ENCODE measurements at regions not wholly inside any gene's neighbourhood (a gene's known extent, or its start where the extent isn't known, plus 50 kb on each side); places are given as distances from the start of the nearest gene placed in this dataset.

DNA sequence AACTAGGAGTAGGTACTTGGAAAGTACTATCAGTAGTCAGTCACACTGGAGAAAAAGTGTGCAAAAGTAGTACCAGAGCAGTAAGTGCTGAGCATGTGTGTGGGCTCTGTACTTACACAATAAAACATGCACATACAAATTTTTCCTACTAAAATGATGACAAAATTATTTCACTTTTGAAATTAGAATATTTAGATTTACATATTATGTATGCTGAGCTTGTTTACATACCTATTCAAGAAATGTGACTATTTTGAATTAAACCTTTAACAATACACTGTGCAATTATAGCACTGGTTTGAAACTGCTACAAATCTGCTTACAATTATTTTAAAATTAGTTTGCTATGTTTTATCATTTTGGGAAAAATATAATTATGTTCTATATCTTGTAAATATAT, 2781.6 kb upstream of the PCDH20 start:
- Histone ChIP-seq H3K4me3 (ENCODE audit: low read depth in 1 of 5, low read length in 5 of 5) (no peak overlapping the region), H3K4me1 (ENCODE audit: control insufficient read depth in 5 of 5, insufficient read depth in 5 of 5, low read length in 5 of 5) (no peaks in the 10 kb centered on the region), H3K36me3 (ENCODE audit: control insufficient read depth in 5 of 5, insufficient read depth in 5 of 5, low read length in 5 of 5) (no peaks in the 10 kb centered on the region), H3K9ac (ENCODE audit: low read length in 5 of 5) (no peak overlapping the region), H3K9me3 (ENCODE audit: control insufficient read depth in 5 of 5, low read length in 5 of 5) (no peaks in the 10 kb centered on the region), H3K27ac (ENCODE audit: low read depth, low read length) (no peak overlapping the region), H3K27me3 (ENCODE audit: control insufficient read depth in 5 of 5, insufficient read depth in 4 of 5, low read length in 5 of 5) (no peaks in the 10 kb centered on the region)

DNA sequence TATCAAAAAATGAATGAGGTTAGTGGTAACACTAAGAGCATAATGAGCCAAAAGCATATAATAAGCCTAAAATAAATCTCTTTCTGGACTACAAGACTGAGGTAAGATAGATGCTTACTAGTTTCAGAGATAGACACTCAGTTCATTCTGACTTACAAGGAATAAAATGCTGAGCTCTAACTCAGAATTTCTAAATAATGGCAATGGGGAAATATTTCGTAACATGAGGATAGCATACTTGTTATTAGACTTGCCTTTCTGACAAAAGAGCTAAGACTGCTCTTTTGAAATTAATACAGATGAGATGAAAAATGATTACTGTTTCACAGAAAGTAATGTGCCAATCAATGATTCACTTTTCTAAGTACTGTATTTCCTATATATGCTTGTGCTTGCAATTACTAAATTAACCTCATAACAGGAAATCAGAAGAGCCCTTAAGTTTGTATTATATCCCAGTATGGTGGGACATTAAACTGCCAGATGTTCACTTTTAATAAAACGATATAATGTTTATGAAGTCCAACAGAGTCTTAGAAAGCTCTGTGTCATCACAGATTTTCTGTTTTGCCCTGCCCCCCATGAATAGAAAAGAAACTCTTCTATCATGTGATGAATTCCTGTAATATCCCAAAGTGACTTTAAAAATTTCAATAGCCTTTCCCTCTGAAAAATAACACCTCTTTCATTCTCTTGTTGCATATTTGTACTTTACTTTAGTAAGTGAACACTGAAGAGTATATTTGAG, 2771.0 kb upstream of the PCDH20 start:
- peaks cover 0 to 9% (median 0%) of the 10 kb centered on the region in 5 donors for H3K4me1 ChIP-seq (ENCODE audit: control insufficient read depth in 5 of 5, insufficient read depth in 5 of 5, low read length in 5 of 5)
- H3K4me3 ChIP-seq (ENCODE audit: low read depth in 1 of 5, low read length in 5 of 5), result no peak overlapping the region
- H3K27me3 ChIP-seq (ENCODE audit: control insufficient read depth in 5 of 5, insufficient read depth in 4 of 5, low read length in 5 of 5), result no peaks in the 10 kb centered on the region
- H3K9me3 ChIP-seq (ENCODE audit: control insufficient read depth in 5 of 5, low read length in 5 of 5), result peaks cover 0 to 4% (median 0%) of the 10 kb centered on the region in 5 donors
- no peak overlapping the region for H3K9ac ChIP-seq (ENCODE audit: low read length in 5 of 5)
- no peak overlapping the region for H3K27ac ChIP-seq (ENCODE audit: low read depth, low read length)
- no peaks in the 10 kb centered on the region for H3K36me3 ChIP-seq (ENCODE audit: control insufficient read depth in 5 of 5, insufficient read depth in 5 of 5, low read length in 5 of 5)

DNA sequence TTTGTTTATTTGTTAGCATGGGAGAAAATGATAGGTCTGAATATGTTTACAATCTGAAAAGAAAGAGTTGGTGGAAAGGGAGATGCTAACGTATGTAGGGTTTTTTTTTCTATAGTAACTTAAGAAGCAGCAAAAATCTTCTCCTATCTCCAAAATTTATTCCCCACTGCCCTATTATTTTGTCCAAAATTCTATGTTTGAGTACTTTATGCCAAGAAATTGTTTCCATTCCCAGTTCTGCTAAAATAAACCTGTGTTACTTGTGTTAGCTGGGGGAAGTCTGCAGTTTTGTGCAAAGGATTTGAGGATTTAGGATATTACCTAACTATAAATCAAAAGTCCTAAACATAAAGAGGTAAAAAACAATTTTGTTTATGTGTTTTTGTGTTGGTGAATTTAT, 2770.4 kb upstream of the PCDH20 start:
- Histone ChIP-seq H3K4me1 (ENCODE audit: control insufficient read depth in 5 of 5, insufficient read depth in 5 of 5, low read length in 5 of 5) (peaks cover 0 to 9% (median 0%) of the 10 kb centered on the region in 5 donors), H3K27ac (ENCODE audit: low read depth, low read length) (no peak overlapping the region), H3K27me3 (ENCODE audit: control insufficient read depth in 5 of 5, insufficient read depth in 4 of 5, low read length in 5 of 5) (no peaks in the 10 kb centered on the region), H3K36me3 (ENCODE audit: control insufficient read depth in 5 of 5, insufficient read depth in 5 of 5, low read length in 5 of 5) (no peaks in the 10 kb centered on the region), H3K9me3 (ENCODE audit: control insufficient read depth in 5 of 5, low read length in 5 of 5) (peaks cover 0 to 4% (median 0%) of the 10 kb centered on the region in 5 donors), H3K4me3 (ENCODE audit: low read depth in 1 of 5, low read length in 5 of 5) (no peak overlapping the region), H3K9ac (ENCODE audit: low read length in 5 of 5) (no peak overlapping the region)

DNA sequence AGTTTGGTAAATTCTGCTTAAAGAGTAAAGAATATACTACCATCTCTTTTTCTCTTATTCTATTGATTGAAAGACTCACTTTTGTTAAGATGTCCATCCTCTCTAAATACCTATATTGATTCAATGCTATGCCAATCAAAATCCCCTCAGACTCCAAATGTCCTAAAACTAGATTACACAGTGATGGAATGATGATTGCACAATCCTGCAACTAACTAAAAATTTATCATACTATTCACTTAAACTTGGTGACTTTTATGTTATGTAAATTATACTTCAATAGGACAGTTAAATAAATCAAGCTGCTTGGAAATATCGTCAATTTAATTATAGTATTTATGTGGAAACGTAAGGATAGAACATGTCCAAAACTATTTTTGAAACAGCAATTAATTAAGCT, 2765.1 kb upstream of the PCDH20 start:
- no peak overlapping the region for H3K27ac ChIP-seq (ENCODE audit: low read depth, low read length)
- no peak overlapping the region for H3K9ac ChIP-seq (ENCODE audit: low read length in 5 of 5)
- H3K4me1 ChIP-seq (ENCODE audit: control insufficient read depth in 5 of 5, insufficient read depth in 5 of 5, low read length in 5 of 5), result no peaks in the 10 kb centered on the region
- H3K36me3 ChIP-seq (ENCODE audit: control insufficient read depth in 5 of 5, insufficient read depth in 5 of 5, low read length in 5 of 5), result no peaks in the 10 kb centered on the region
- no peak overlapping the region for H3K4me3 ChIP-seq (ENCODE audit: low read depth in 1 of 5, low read length in 5 of 5)
- peaks cover 0 to 4% (median 0%) of the 10 kb centered on the region in 5 donors for H3K9me3 ChIP-seq (ENCODE audit: control insufficient read depth in 5 of 5, low read length in 5 of 5)
- H3K27me3 ChIP-seq (ENCODE audit: control insufficient read depth in 5 of 5, insufficient read depth in 4 of 5, low read length in 5 of 5), result no peaks in the 10 kb centered on the region

DNA sequence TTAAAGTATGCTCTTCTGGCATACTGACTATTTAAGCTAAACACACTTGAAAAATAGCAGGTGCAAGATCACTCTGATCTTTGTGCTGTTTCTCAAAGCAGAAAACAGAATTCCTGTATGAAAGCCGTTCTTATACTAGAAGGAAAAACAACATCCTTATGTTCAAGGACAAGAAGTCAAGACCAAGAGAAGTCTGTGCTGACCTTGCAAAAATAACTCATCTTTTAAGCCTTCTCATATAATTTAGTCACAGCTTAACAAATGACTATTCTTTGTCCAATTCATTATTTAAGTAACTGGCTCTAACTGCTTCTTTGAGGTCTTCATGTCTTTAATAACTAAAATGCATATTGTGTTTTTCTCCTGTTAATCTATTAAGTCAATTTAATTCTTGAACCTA, 2750.2 kb upstream of the PCDH20 start:
- Histone ChIP-seq H3K4me3 (ENCODE audit: low read depth in 1 of 5, low read length in 5 of 5) (no peak overlapping the region), H3K9ac (ENCODE audit: low read length in 5 of 5) (no peak overlapping the region), H3K9me3 (ENCODE audit: control insufficient read depth in 5 of 5, low read length in 5 of 5) (no peaks in the 10 kb centered on the region), H3K27ac (ENCODE audit: low read depth, low read length) (no peak overlapping the region), H3K27me3 (ENCODE audit: control insufficient read depth in 5 of 5, insufficient read depth in 4 of 5, low read length in 5 of 5) (no peaks in the 10 kb centered on the region), H3K36me3 (ENCODE audit: control insufficient read depth in 5 of 5, insufficient read depth in 5 of 5, low read length in 5 of 5) (no peaks in the 10 kb centered on the region), H3K4me1 (ENCODE audit: control insufficient read depth in 5 of 5, insufficient read depth in 5 of 5, low read length in 5 of 5) (no peaks in the 10 kb centered on the region)

DNA sequence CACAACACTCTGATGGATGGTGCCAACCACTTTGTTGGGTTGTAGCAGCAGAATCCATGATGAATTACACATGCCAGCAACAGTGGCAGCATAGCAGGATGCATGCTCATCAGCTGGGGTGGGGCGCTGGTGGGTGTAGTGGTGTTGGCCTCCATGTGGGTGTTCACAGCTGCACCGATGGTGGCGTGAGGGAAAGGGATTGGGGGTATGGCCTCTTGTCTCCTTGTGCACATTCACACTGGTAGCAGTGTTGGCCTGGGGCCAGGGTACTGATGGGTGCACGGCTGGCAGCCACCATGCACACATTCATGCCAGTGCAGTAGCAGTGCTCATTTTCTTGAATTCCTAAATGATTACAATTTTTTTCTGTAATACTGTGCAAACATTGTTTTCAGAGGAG, 2748.8 kb upstream of the PCDH20 start:
- H3K27me3 ChIP-seq (ENCODE audit: control insufficient read depth in 5 of 5, insufficient read depth in 4 of 5, low read length in 5 of 5), result no peaks in the 10 kb centered on the region
- H3K9ac ChIP-seq (ENCODE audit: low read length in 5 of 5), result no peak overlapping the region
- no peak overlapping the region for H3K4me3 ChIP-seq (ENCODE audit: low read depth in 1 of 5, low read length in 5 of 5)
- H3K9me3 ChIP-seq (ENCODE audit: control insufficient read depth in 5 of 5, low read length in 5 of 5), result no peaks in the 10 kb centered on the region
- H3K4me1 ChIP-seq (ENCODE audit: control insufficient read depth in 5 of 5, insufficient read depth in 5 of 5, low read length in 5 of 5), result no peaks in the 10 kb centered on the region
- no peak overlapping the region for H3K27ac ChIP-seq (ENCODE audit: low read depth, low read length)
- H3K36me3 ChIP-seq (ENCODE audit: control insufficient read depth in 5 of 5, insufficient read depth in 5 of 5, low read length in 5 of 5), result no peaks in the 10 kb centered on the region

DNA sequence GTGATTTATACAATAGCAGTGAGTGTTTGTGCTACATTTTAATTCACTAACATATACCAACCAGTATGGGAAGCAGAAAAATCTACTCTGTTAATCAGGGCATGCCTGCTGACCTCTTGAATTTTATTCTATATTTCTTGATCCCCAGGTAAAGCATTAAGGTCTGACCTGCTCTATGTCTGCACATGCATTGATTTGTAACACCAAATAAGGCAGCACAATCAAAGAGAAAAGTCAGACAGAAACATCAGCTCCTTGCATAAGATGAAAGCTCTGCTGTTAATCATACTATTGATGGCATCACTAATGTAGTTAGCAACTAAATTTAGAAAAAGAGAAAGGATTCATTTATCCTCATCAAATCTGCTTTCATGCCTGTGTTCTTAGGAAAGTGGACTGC, 2744.8 kb upstream of the PCDH20 start:
- H3K9ac ChIP-seq (ENCODE audit: low read length in 5 of 5), result no peak overlapping the region
- H3K9me3 ChIP-seq (ENCODE audit: control insufficient read depth in 5 of 5, low read length in 5 of 5), result no peaks in the 10 kb centered on the region
- no peak overlapping the region for H3K4me3 ChIP-seq (ENCODE audit: low read depth in 1 of 5, low read length in 5 of 5)

DNA sequence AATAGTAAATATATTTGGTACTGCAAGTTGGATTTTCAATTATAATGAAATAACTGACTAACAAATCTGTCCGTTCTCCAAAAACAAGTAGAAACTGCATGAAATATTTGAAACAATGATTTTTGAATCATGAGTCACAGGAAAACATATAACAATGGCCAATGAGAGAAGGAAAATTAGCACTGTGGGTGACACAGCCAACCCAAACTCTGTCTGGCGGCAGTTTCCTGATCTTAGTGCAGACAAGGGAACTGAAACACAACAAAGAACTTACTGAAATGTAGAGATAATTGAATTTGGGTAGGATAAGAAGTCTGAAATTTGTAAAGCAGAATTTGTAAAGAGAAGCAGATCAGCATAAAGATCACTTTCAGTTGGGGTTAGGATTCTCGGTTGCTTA, 2743.3 kb upstream of the PCDH20 start:
- Histone ChIP-seq H3K4me1 (ENCODE audit: control insufficient read depth in 5 of 5, insufficient read depth in 5 of 5, low read length in 5 of 5) (no peaks in the 10 kb centered on the region), H3K36me3 (ENCODE audit: control insufficient read depth in 5 of 5, insufficient read depth in 5 of 5, low read length in 5 of 5) (no peaks in the 10 kb centered on the region), H3K27ac (ENCODE audit: low read depth, low read length) (no peak overlapping the region), H3K9ac (ENCODE audit: low read length in 5 of 5) (no peak overlapping the region), H3K4me3 (ENCODE audit: low read depth in 1 of 5, low read length in 5 of 5) (no peak overlapping the region), H3K9me3 (ENCODE audit: control insufficient read depth in 5 of 5, low read length in 5 of 5) (no peaks in the 10 kb centered on the region), H3K27me3 (ENCODE audit: control insufficient read depth in 5 of 5, insufficient read depth in 4 of 5, low read length in 5 of 5) (no peaks in the 10 kb centered on the region)

More for the DNA sequence above, 2744.8 kb upstream of the PCDH20 start:
- H3K36me3 ChIP-seq (ENCODE audit: control insufficient read depth in 5 of 5, insufficient read depth in 5 of 5, low read length in 5 of 5), result no peaks in the 10 kb centered on the region
- H3K27me3 ChIP-seq (ENCODE audit: control insufficient read depth in 5 of 5, insufficient read depth in 4 of 5, low read length in 5 of 5), result no peaks in the 10 kb centered on the region
- no peak overlapping the region for H3K27ac ChIP-seq (ENCODE audit: low read depth, low read length)
- no peaks in the 10 kb centered on the region for H3K4me1 ChIP-seq (ENCODE audit: control insufficient read depth in 5 of 5, insufficient read depth in 5 of 5, low read length in 5 of 5)

DNA sequence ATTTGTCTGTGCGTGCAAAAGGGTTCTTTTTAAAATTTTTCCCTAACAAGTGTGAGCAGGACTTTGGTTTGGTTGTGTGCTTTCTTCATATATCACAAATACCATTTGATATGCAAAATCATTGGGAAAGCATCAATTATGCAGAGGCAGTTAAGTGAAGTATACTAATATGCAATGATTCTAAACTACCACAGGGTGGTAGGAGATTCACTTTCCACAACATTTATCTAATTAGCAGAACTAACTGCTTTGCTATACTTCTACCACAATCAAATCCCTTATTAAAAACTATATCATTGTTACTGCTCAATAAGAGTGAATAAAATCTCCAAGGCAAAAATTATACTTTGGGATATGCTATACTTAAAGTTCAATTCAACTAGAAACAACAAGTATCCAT, 2738.9 kb upstream of the PCDH20 start:
- no peaks in the 10 kb centered on the region for H3K4me1 ChIP-seq (ENCODE audit: control insufficient read depth in 5 of 5, insufficient read depth in 5 of 5, low read length in 5 of 5)
- no peak overlapping the region for H3K27ac ChIP-seq (ENCODE audit: low read depth, low read length)
- no peak overlapping the region for H3K9ac ChIP-seq (ENCODE audit: low read length in 5 of 5)
- H3K36me3 ChIP-seq (ENCODE audit: control insufficient read depth in 5 of 5, insufficient read depth in 5 of 5, low read length in 5 of 5), result no peaks in the 10 kb centered on the region
- H3K4me3 ChIP-seq (ENCODE audit: low read depth in 1 of 5, low read length in 5 of 5), result no peak overlapping the region
- H3K27me3 ChIP-seq (ENCODE audit: control insufficient read depth in 5 of 5, insufficient read depth in 4 of 5, low read length in 5 of 5), result no peaks in the 10 kb centered on the region
- peaks cover 0 to 5% (median 0%) of the 10 kb centered on the region in 5 donors for H3K9me3 ChIP-seq (ENCODE audit: control insufficient read depth in 5 of 5, low read length in 5 of 5)

DNA sequence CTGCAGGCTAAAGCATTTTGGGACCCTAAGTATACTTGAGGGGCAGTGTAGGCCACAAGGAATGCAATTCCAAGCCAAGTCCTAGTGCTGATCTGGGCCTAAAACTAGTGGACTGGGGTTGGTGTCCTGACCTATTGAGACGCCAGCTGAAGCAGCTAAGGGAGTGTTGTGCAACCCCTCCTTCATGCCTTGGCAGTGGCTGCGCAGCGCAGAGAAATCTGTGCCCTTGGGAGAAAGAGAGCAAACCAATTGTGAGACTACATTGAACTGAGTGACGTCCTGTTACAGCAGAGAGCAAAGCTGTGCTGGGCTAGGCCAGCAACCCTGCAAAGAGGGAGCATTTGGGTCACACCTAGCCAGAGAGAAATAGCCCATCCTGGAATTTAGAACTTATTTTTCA, 2715.0 kb upstream of the PCDH20 start:
- Histone ChIP-seq H3K4me1 (ENCODE audit: control insufficient read depth in 5 of 5, insufficient read depth in 5 of 5, low read length in 5 of 5) (peaks cover 0 to 11% (median 9%) of the 10 kb centered on the region in 5 donors), H3K27me3 (ENCODE audit: control insufficient read depth in 5 of 5, insufficient read depth in 4 of 5, low read length in 5 of 5) (no peaks in the 10 kb centered on the region), H3K36me3 (ENCODE audit: control insufficient read depth in 5 of 5, insufficient read depth in 5 of 5, low read length in 5 of 5) (no peaks in the 10 kb centered on the region), H3K9me3 (ENCODE audit: control insufficient read depth in 5 of 5, low read length in 5 of 5) (no peaks in the 10 kb centered on the region), H3K9ac (ENCODE audit: low read length in 5 of 5) (no peak overlapping the region), H3K4me3 (ENCODE audit: low read depth in 1 of 5, low read length in 5 of 5) (no peak overlapping the region), H3K27ac (ENCODE audit: low read depth, low read length) (no peak overlapping the region)
